ENCODE measurements at regions not wholly inside any gene's neighbourhood (a gene's known extent, or its start where the extent isn't known, plus 50 kb on each side); places are given as distances from the start of the nearest gene placed in this dataset.

GRCh38 chr20:6622041-6622440 is 145.4 kb upstream of the BMP2 start (continued):
- TF ChIP-seq, protein P1, sequence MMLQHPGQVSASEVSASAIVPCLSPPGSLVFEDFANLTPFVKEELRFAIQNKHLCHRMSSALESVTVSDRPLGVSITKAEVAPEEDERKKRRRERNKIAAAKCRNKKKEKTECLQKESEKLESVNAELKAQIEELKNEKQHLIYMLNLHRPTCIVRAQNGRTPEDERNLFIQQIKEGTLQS (IDR thresholded peaks at IDR 0.05; ENCODE audit: borderline replicate concordance, extremely low read depth, low read depth, low read length) = no peak
- TF ChIP-seq KDM1A (IDR thresholded peaks at IDR 0.05; ENCODE audit: borderline replicate concordance) = no peak

- Histone ChIP-seq H3K27me3 (replicated peaks in 1 of 2; ENCODE audit: control insufficient read depth in 2 of 2, insufficient read depth in 2 of 2, low read length in 1 of 2) (no peaks in the 10 kb centered on the region), H3K9me3 (replicated peaks; ENCODE audit: control insufficient read depth, insufficient read depth, low read length) (no peaks in the 10 kb centered on the region), H4K20me1 (ENCODE audit: control insufficient read depth, insufficient read depth) (no peaks in the 10 kb centered on the region), H2AFZ (ENCODE audit: control insufficient read depth, low read depth, low read length) (no peak overlapping the region), H3K9ac (ENCODE audit: control insufficient read depth, insufficient read depth, low read length) (no peak overlapping the region), H3K4me3 (no peak overlapping the region), H3K27ac (ENCODE audit: control insufficient read depth, insufficient read depth) (no peak overlapping the region), H3K4me2 (ENCODE audit: control insufficient read depth, insufficient read depth) (no peak overlapping the region), H3K4me1 (ENCODE audit: control insufficient read depth, insufficient read depth, low read length) (no peaks in the 10 kb centered on the region), H3K36me3 (ENCODE audit: control insufficient read depth in 2 of 2, insufficient read depth in 2 of 2, low read length in 1 of 2) (no peaks in the 10 kb centered on the region), H3K79me2 (ENCODE audit: control insufficient read depth, insufficient read depth, low read length) (no peaks in the 10 kb centered on the region)
- intact Hi-C loops (cut with micrococcal nuclease; ENCODE audit: unreplicated experiment) (no loop called here), in situ Hi-C loops (cut with MboI) (no loop called here)
- no peak for ATAC-seq
- no peak for DNase-seq (ENCODE audit: low read depth, low spot score)
- no TSS peak for BruUV-seq (replicated peaks)
- 21% methylated on average over 2 of the region's 2 CpGs for WGBS (ENCODE audit: insufficient coverage, insufficient replicate concordance, low lambda C conversion rate, missing lambda C conversion rate)
- SMC1A ChIA-PET (ENCODE audit: uncharacterized antibody, unreplicated experiment) = interaction anchor here (0.8 to 1.4 kb wide), 5 partner anchors 10 to 522 kb away, joined by 3 to 6 read pairs (median 4); no protein-coding TSS in a partner anchor
- no peak for FAIRE-seq
- POLR2A ChIA-PET = interaction anchor here (1.2 kb wide), 2 partner anchors 19 to 41 kb away, joined by 3 read pairs; no protein-coding TSS in a partner anchor
- no peak for TF ChIP-seq BRCA1 (IDR thresholded peaks at IDR 0.05; ENCODE audit: low read depth, low read length)
- no peak for TF ChIP-seq RAD21 (IDR thresholded peaks at IDR 0.05; ENCODE audit: insufficient read depth, low read depth, low read length)
- TF ChIP-seq SP1 (IDR thresholded peaks at IDR 0.05; ENCODE audit: low read depth, low read length) = no peak
- no peak for TF ChIP-seq USF2 (IDR thresholded peaks at IDR 0.05; ENCODE audit: borderline replicate concordance, low read depth, low read length)
- TF ChIP-seq GABPA (IDR thresholded peaks at IDR 0.05; ENCODE audit: low read depth) = no peak
- TF ChIP-seq NR2C1 (IDR thresholded peaks at IDR 0.05) = no peak
- CTCF ChIA-PET = interaction anchor here (0.7 to 1.4 kb wide), 6 partner anchors 9 to 85 kb away, joined by 3 to 4 read pairs (median 3); no protein-coding TSS in a partner anchor
- RAD21 ChIA-PET (ENCODE audit: unreplicated experiment) = no interaction called here
Observed at GRCh38 chr20:6618051-6618450, 149.4 kb upstream of the BMP2 start.

Measured in GM12878 (cell line).